Bronchial epithelial cell (primary cell): ENCODE measurements at regions not wholly inside any gene's neighbourhood (a gene's known extent, or its start where the extent isn't known, plus 50 kb on each side); places are given as distances from the start of the nearest gene placed in this dataset.

Experiments
- DNase-seq: peaks from one replicate; pipeline ENCODE4 v3.0.0-alpha.2; 2010; ENCODE audit warnings: low read depth
- FAIRE-seq: peaks from 2 replicates; lab custom pipeline; 2011; peaks lifted over from hg19 to GRCh38; lab: Jason Lieb, UNC
- H3K27me3 ChIP-seq: 2 replicates; pipeline ENCODE4 v1.5.1; 2011; ENCODE audit warnings: low read length; ENCODE audit not compliant: control insufficient read depth, insufficient read depth
- H3K36me3 ChIP-seq: 2 replicates; pipeline ENCODE4 v1.5.1; 2011; ENCODE audit warnings: low read length; ENCODE audit not compliant: control insufficient read depth, insufficient read depth
- H3K4me3 ChIP-seq: 2 replicates; pipeline ENCODE4 v1.5.1; 2011; ENCODE audit warnings: mild to moderate bottlenecking, low read depth, low read length, control low read depth
- TF ChIP-seq, protein P1 (sequence below): IDR thresholded peaks from 2 replicates; pipeline ENCODE4 v1.5.1; 2011; ENCODE audit warnings: mild to moderate bottlenecking, moderate library complexity, low read length, control low read depth, inconsistent platforms; ENCODE audit not compliant: insufficient read depth, severe bottlenecking

DNA sequence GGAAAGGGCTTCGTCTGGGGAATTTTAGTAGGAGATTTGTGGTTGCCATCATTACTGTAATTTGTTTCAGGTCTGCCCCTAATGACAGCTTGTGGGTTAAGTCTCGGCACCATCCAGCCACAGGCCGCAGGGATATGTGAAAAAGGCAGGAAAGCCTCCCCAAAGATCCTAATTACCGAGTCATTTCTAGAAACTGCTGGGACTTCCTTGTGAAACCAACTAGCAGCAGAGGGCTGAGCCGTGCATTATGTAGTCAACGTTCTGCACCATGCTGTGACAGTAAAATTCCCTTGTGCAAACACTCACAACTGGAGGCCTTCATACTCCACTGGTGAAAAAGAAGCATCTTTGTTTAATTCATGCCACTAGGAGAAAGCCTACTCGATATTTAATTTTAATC, 230.3 kb downstream of the MPDZ start:
- no peak for FAIRE-seq
- no peak for DNase-seq
- TF ChIP-seq, protein P1, sequence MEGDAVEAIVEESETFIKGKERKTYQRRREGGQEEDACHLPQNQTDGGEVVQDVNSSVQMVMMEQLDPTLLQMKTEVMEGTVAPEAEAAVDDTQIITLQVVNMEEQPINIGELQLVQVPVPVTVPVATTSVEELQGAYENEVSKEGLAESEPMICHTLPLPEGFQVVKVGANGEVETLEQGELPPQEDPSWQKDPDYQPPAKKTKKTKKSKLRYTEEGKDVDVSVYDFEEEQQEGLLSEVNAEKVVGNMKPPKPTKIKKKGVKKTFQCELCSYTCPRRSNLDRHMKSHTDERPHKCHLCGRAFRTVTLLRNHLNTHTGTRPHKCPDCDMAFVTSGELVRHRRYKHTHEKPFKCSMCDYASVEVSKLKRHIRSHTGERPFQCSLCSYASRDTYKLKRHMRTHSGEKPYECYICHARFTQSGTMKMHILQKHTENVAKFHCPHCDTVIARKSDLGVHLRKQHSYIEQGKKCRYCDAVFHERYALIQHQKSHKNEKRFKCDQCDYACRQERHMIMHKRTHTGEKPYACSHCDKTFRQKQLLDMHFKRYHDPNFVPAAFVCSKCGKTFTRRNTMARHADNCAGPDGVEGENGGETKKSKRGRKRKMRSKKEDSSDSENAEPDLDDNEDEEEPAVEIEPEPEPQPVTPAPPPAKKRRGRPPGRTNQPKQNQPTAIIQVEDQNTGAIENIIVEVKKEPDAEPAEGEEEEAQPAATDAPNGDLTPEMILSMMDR: no peak
- no peak overlapping the region for H3K4me3 ChIP-seq
- no peaks in the 10 kb centered on the region for H3K36me3 ChIP-seq
- H3K27me3 ChIP-seq: no peaks in the 10 kb centered on the region

- TF ChIP-seq, protein P1: no peak
- Histone ChIP-seq H3K4me3 (no peak overlapping the region), H3K27me3 (no peaks in the 10 kb centered on the region), H3K36me3 (no peaks in the 10 kb centered on the region)
- FAIRE-seq (no peak), DNase-seq (peak; percentile 72)
Observed at GRCh38 chr9:13053504-13053903, 226.0 kb downstream of the MPDZ start.

GRCh38 chr9:13054389-13054788, 225.1 kb downstream of the MPDZ start:
- no peaks in the 10 kb centered on the region for H3K36me3 ChIP-seq
- FAIRE-seq (no peak), DNase-seq (peak; percentile 72)
- TF ChIP-seq, protein P1: no peak
- no peak overlapping the region for H3K4me3 ChIP-seq
- no peaks in the 10 kb centered on the region for H3K27me3 ChIP-seq
